HG03457 (cell line): ENCODE measurements at regions not wholly inside any gene's neighbourhood (a gene's known extent, or its start where the extent isn't known, plus 50 kb on each side); places are given as distances from the start of the nearest gene placed in this dataset.

ENCODE experiments used
- ATAC-seq: cut with Tn5 transposase; IDR thresholded peaks from one replicate; pipeline ENCODE4 v1.9.1; 2021; ENCODE audit warnings: moderate number of reproducible peaks; ENCODE audit not compliant: unreplicated experiment

GRCh38 chr13:105655046-105655445 is 880.4 kb downstream of the EFNB2 start:
- ATAC-seq = no peak

GRCh38 chr13:105643966-105644365 is 891.5 kb downstream of the EFNB2 start:
- no peak for ATAC-seq

GRCh38 chr13:105642511-105642958 is 892.9 kb downstream of the EFNB2 start:
- no peak for ATAC-seq

- no peak for ATAC-seq
Observed at GRCh38 chr13:105641121-105641520, 894.3 kb downstream of the EFNB2 start.

GRCh38 chr13:105638426-105638825 is 897.0 kb downstream of the EFNB2 start:
- ATAC-seq = no peak

GRCh38 chr13:105634059-105634458 is 901.4 kb downstream of the EFNB2 start:
- no peak for ATAC-seq

GRCh38 chr13:105630431-105630830 is 905.0 kb downstream of the EFNB2 start:
- no peak for ATAC-seq

- ATAC-seq = no peak
Observed at GRCh38 chr13:105627270-105627669, 908.2 kb downstream of the EFNB2 start.

GRCh38 chr13:105625691-105626090 is 909.8 kb downstream of the EFNB2 start:
- ATAC-seq = no peak

GRCh38 chr13:105616333-105617075 is 919.0 kb downstream of the EFNB2 start:
- no peak for ATAC-seq

- no peak for ATAC-seq
Observed at GRCh38 chr13:105612541-105612940, 922.9 kb downstream of the EFNB2 start.

GRCh38 chr13:105611424-105611823 is 924.0 kb downstream of the EFNB2 start:
- ATAC-seq = no peak

- ATAC-seq = no peak
Observed at GRCh38 chr13:105608104-105608503, 927.4 kb downstream of the EFNB2 start.

GRCh38 chr13:105607426-105607825 is 928.0 kb downstream of the EFNB2 start:
- ATAC-seq = no peak

- ATAC-seq = no peak
Observed at GRCh38 chr13:105607016-105607415, 928.4 kb downstream of the EFNB2 start.

- no peak for ATAC-seq
Observed at GRCh38 chr13:105602956-105603670, 932.3 kb downstream of the EFNB2 start.

GRCh38 chr13:105599477-105600037 is 935.9 kb downstream of the EFNB2 start:
- no peak for ATAC-seq

- no peak for ATAC-seq
Observed at GRCh38 chr13:105598529-105598928, 936.9 kb downstream of the EFNB2 start.

GRCh38 chr13:105597573-105597972 is 937.9 kb downstream of the EFNB2 start:
- no peak for ATAC-seq

GRCh38 chr13:105595471-105595870 is 940.0 kb downstream of the EFNB2 start:
- no peak for ATAC-seq

- ATAC-seq = no peak
Observed at GRCh38 chr13:105591277-105591676, 944.2 kb downstream of the EFNB2 start.

GRCh38 chr13:105587786-105588185 is 947.7 kb downstream of the EFNB2 start:
- ATAC-seq = no peak
